ENCODE measurements at regions not wholly inside any gene's neighbourhood (a gene's known extent, or its start where the extent isn't known, plus 50 kb on each side); places are given as distances from the start of the nearest gene placed in this dataset.
"Not testable (repeated sequence)": the region's sequence is repeated elsewhere in the genome, so short reads cannot be mapped to it uniquely, and the experiment has no call there.

DNA sequence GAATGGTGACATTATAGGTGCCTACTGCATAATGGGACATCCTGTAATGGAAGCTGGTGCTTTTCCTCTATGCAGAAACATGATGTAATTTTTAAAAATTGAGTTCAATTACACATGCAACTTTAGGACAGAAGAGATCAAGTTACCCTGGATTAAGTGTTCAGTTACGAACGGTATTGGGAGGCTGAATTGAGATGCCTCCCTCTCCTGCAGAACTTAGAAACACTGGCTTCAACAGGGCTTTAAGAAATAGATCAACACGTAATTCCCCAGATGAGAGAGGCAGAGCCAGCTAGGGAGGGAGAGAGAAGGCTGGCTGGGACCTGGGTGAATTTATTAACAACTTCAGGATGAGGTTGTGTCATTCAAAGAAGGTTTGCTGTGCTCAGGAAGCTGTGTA lies 232.8 kb downstream of the CDH26 start:
- peaks cover 0 to 6% of the 10 kb centered on the region in 2 experiments for H3K9me3 ChIP-seq (ENCODE audit: control insufficient read depth in 1 of 2, insufficient read depth in 1 of 2, low read length in 2 of 2)
- no peaks in the 10 kb centered on the region for H3K27me3 Mint-ChIP-seq
- H3K9me3 Mint-ChIP-seq = peaks cover 4% of the 10 kb centered on the region
- H3K27ac ChIP-seq (ENCODE audit: low read depth in 1 of 2, low read length in 2 of 2) = no peak overlapping the region
- H3K36me3 Mint-ChIP-seq (ENCODE audit: low read depth) = no peaks in the 10 kb centered on the region
- H3K4me3 ChIP-seq (ENCODE audit: low read length) = no peak overlapping the region
- H3K36me3 ChIP-seq (ENCODE audit: insufficient read depth, low read length) = no peaks in the 10 kb centered on the region
- no peaks in the 10 kb centered on the region for H3K4me1 ChIP-seq (ENCODE audit: insufficient read depth, low read length)
- H3K4me1 Mint-ChIP-seq (ENCODE audit: low read depth) = no peaks in the 10 kb centered on the region
- TF ChIP-seq, protein P1, sequence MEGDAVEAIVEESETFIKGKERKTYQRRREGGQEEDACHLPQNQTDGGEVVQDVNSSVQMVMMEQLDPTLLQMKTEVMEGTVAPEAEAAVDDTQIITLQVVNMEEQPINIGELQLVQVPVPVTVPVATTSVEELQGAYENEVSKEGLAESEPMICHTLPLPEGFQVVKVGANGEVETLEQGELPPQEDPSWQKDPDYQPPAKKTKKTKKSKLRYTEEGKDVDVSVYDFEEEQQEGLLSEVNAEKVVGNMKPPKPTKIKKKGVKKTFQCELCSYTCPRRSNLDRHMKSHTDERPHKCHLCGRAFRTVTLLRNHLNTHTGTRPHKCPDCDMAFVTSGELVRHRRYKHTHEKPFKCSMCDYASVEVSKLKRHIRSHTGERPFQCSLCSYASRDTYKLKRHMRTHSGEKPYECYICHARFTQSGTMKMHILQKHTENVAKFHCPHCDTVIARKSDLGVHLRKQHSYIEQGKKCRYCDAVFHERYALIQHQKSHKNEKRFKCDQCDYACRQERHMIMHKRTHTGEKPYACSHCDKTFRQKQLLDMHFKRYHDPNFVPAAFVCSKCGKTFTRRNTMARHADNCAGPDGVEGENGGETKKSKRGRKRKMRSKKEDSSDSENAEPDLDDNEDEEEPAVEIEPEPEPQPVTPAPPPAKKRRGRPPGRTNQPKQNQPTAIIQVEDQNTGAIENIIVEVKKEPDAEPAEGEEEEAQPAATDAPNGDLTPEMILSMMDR (IDR thresholded peaks at IDR 0.05) = no peak
- ChIA-PET CTCF (interaction anchor here (0.7 kb wide), 1 partner anchor 231 kb away, joined by 3 read pairs; no protein-coding TSS in a partner anchor), POLR2A (no interaction called here)
- no peaks in the 10 kb centered on the region for H3K27me3 ChIP-seq (ENCODE audit: control insufficient read depth in 1 of 2, insufficient read depth in 2 of 2, low read length in 2 of 2)
- H3K4me3 Mint-ChIP-seq = no peak overlapping the region
- intact Hi-C loops (cut with DNase I, micrococcal nuclease) = no loop called here
- ATAC-seq (ENCODE audit: poor library complexity) (no peak), DNase-seq (no peak)
- H3K27ac Mint-ChIP-seq = no peak overlapping the region

- H3K9me3 Mint-ChIP-seq = peaks cover 4% of the 10 kb centered on the region
- no peaks in the 10 kb centered on the region for H3K27me3 Mint-ChIP-seq
- ChIA-PET CTCF (no interaction called here), POLR2A (no interaction called here)
- H3K36me3 ChIP-seq (ENCODE audit: insufficient read depth, low read length) = no peaks in the 10 kb centered on the region
- no peaks in the 10 kb centered on the region for H3K4me1 ChIP-seq (ENCODE audit: insufficient read depth, low read length)
- peaks cover 0 to 6% of the 10 kb centered on the region in 2 experiments for H3K9me3 ChIP-seq (ENCODE audit: control insufficient read depth in 1 of 2, insufficient read depth in 1 of 2, low read length in 2 of 2)
- no peak overlapping the region for H3K27ac ChIP-seq (ENCODE audit: low read depth in 1 of 2, low read length in 2 of 2)
- H3K4me3 ChIP-seq (ENCODE audit: low read length) = no peak overlapping the region
- TF ChIP-seq, protein P1 (IDR thresholded peaks at IDR 0.05) = no peak
- H3K4me1 Mint-ChIP-seq (ENCODE audit: low read depth) = no peaks in the 10 kb centered on the region
- no peaks in the 10 kb centered on the region for H3K27me3 ChIP-seq (ENCODE audit: control insufficient read depth in 1 of 2, insufficient read depth in 2 of 2, low read length in 2 of 2)
- H3K36me3 Mint-ChIP-seq (ENCODE audit: low read depth) = no peaks in the 10 kb centered on the region
- H3K27ac Mint-ChIP-seq = no peak overlapping the region
- H3K4me3 Mint-ChIP-seq = no peak overlapping the region
- DNase-seq (no peak), ATAC-seq (ENCODE audit: poor library complexity) (no peak)
- intact Hi-C loops (cut with DNase I, micrococcal nuclease) = no loop called here
Measured at GRCh38 chr20:60192326-60192725, 234.1 kb downstream of the CDH26 start.

DNA sequence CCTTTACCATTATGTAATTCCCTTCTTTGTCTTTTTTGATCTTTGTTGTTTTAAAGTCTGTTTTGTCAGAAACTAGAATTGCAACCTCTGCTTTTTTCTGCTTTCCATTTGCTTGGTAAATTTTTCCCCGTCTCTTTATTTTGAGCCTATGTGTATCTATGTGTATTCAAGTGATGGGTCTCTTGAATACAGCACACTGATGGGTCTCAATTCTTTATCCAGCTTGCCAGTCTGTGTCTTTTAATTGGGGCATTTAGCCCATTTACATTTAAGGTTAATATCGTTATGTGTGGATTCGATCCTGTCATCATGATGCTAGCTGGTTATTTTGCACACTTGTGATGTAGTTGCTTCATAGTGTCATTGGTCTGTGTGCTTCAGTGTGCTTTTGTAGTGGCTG lies 240.9 kb downstream of the CDH26 start:
- DNase-seq; H3K4me1 Mint-ChIP-seq (ENCODE audit: low read depth); POLR2A ChIA-PET; H3K36me3 ChIP-seq (ENCODE audit: insufficient read depth, low read length); H3K4me3 ChIP-seq (ENCODE audit: low read length); ATAC-seq (ENCODE audit: poor library complexity); H3K9me3 Mint-ChIP-seq; H3K4me1 ChIP-seq (ENCODE audit: insufficient read depth, low read length); H3K27me3 ChIP-seq (ENCODE audit: control insufficient read depth in 1 of 2, insufficient read depth in 2 of 2, low read length in 2 of 2); H3K36me3 Mint-ChIP-seq (ENCODE audit: low read depth); H3K27ac ChIP-seq (ENCODE audit: low read depth in 1 of 2, low read length in 2 of 2); CTCF ChIA-PET; H3K4me3 Mint-ChIP-seq; intact Hi-C loops (cut with DNase I, micrococcal nuclease); H3K27ac Mint-ChIP-seq: not testable (repeated sequence)
- peaks cover 0 to 12% of the 10 kb centered on the region in 2 experiments for H3K9me3 ChIP-seq (ENCODE audit: control insufficient read depth in 1 of 2, insufficient read depth in 1 of 2, low read length in 2 of 2)
- peaks cover 11% of the 10 kb centered on the region for H3K27me3 Mint-ChIP-seq

DNA sequence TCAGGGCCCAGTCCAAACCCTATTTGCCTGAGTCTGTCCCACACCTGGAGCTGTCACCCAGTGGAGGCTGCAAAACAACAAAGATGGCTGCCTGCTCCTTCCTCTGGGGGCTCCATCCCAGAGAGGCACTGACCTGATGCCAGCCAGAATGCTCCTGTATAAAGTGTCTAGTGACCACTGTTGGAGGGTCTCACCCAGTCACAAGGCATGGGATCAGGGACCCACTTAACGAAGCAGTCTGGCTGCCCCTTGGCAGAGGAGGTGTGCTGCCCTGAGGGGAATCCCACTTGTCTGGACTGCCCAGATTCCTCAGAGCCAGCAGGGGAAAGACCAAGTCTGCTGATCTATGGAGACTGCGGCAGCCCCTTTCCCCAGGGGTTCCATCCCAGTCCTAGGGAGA lies 241.6 kb downstream of the CDH26 start:
- Histone ChIP-seq H3K9me3 (ENCODE audit: control insufficient read depth in 1 of 2, insufficient read depth in 1 of 2, low read length in 2 of 2) (peaks cover 0 to 12% of the 10 kb centered on the region in 2 experiments), H3K4me1 (ENCODE audit: insufficient read depth, low read length) (no peaks in the 10 kb centered on the region), H3K36me3 (ENCODE audit: insufficient read depth, low read length) (no peaks in the 10 kb centered on the region), H3K27me3 (ENCODE audit: control insufficient read depth in 1 of 2, insufficient read depth in 2 of 2, low read length in 2 of 2) (no peaks in the 10 kb centered on the region), H3K4me3 (ENCODE audit: low read length) (no peak overlapping the region), H3K27ac (ENCODE audit: low read depth in 1 of 2, low read length in 2 of 2) (no peak overlapping the region)
- CTCF ChIA-PET = no interaction called here
- DNase-seq (no peak), ATAC-seq (ENCODE audit: poor library complexity) (no peak)
- intact Hi-C loops (cut with DNase I, micrococcal nuclease) = loop anchor here in 1 of 2 experiments (10.0 kb wide), 1 partner anchor 165 kb away; no protein-coding TSS in a partner anchor
- H3K4me1 Mint-ChIP-seq (ENCODE audit: low read depth) = no peaks in the 10 kb centered on the region
- peaks cover 11% of the 10 kb centered on the region for H3K27me3 Mint-ChIP-seq
- POLR2A ChIA-PET = no interaction called here
- TF ChIP-seq, protein P1 (IDR thresholded peaks at IDR 0.05) = no peak
- no peak overlapping the region for H3K27ac Mint-ChIP-seq
- H3K36me3 Mint-ChIP-seq (ENCODE audit: low read depth) = peaks cover 4% of the 10 kb centered on the region
- peaks cover 10% of the 10 kb centered on the region for H3K9me3 Mint-ChIP-seq
- no peak overlapping the region for H3K4me3 Mint-ChIP-seq

All from CD4-positive, alpha-beta T cell (primary cell).